Transverse colon (tissue), 4 donors: ENCODE measurements at regions not wholly inside any gene's neighbourhood (a gene's known extent, or its start where the extent isn't known, plus 50 kb on each side); places are given as distances from the start of the nearest gene placed in this dataset.
A peak's percentile ranks its signal among the peaks of the same experiment; 100 is the strongest.

Experiments used
- DNase-seq: peaks from one replicate; pipeline ENCODE4 v3.0.0-alpha.2; 2019
- H3K27ac ChIP-seq, 4 donors: fragments of 200-600 bp; sonication (generic); 2 replicates each; pipeline ENCODE4 v1.5.1; 2016 to 2018; ENCODE audit warnings: inconsistent platforms in 4 of 4
- H3K27me3 ChIP-seq: fragments of 200-600 bp; sonication (generic); 2 replicates; pipeline ENCODE4 v1.5.1; 2017; ENCODE audit warnings: inconsistent platforms
- H3K36me3 ChIP-seq, 4 donors: fragments of 200-600 bp; sonication (generic); 2 replicates each; pipeline ENCODE4 v1.5.1; 2017 to 2019; ENCODE audit warnings: inconsistent platforms in 4 of 4
- H3K4me1 ChIP-seq, 4 donors: fragments of 200-600 bp; sonication (generic); 2 replicates each; pipeline ENCODE4 v1.5.1; 2017 to 2020; ENCODE audit warnings: inconsistent platforms in 4 of 4
- H3K4me3 ChIP-seq, 4 donors: fragments of 200-600 bp; sonication (generic); 1 replicate in 1 of 4; 2 replicates in 3 of 4; pipeline versions ENCODE4 v1.5.1 to v1.6.1; 2017 to 2019; ENCODE audit warnings: inconsistent platforms in 4 of 4
- H3K9me3 ChIP-seq, 2 donors: fragments of 200-600 bp; sonication (generic); 2 replicates each; pipeline ENCODE4 v1.5.1; 2017 to 2019; ENCODE audit warnings: inconsistent platforms in 2 of 2
- EP300 ChIP-seq: sonication (generic); formaldehyde crosslinking; IDR thresholded peaks from one replicate; pipeline ENCODE4 v1.6.1; 2017; ENCODE audit warnings: antibody characterized with exemption, low read depth
- POLR2A ChIP-seq: fragments of 450-650 bp; IDR thresholded peaks from one replicate; pipeline ENCODE4 v1.6.1; 2016; ENCODE audit warnings: antibody characterized with exemption, mild to moderate bottlenecking, moderate library complexity
- POLR2AphosphoS5 ChIP-seq, 3 donors: sonication (generic); formaldehyde crosslinking; IDR thresholded peaks; one replicate each; pipeline ENCODE4 v1.6.1; 2016; ENCODE audit warnings: antibody characterized with exemption in 3 of 3
- WGBS, 2 donors: methylation state at CpG; one replicate each; pipeline ENCODE4 v1.1.5; 2018; ENCODE audit warnings: low coverage in 1 of 2; 5-methylcytosine and 5-hydroxymethylcytosine counted together
- in situ Hi-C, 4 donors: fragments of 200-750 bp; cut with MboI; loops; one replicate each; pipeline versions ENCODE4 v1.15.0 to v1.15.1; 2017; ENCODE audit warnings: low sequenced_read_pairs in 3 of 4, low pct_ligation_motif_present in 1 of 4, low pct_unique_long_range_greater_than_20kb in 1 of 4
- intact Hi-C: fragments of 100-400 bp; cut with DNase I; formaldehyde crosslinking; loops from one replicate; pipeline ENCODE4 v1.15.1; 2023; ENCODE audit warnings: low total_unique reads
- TF ChIP-seq, protein P1 (sequence below), 5 experiments: fragments of 200-600 bp in 3 of 5; fragments of 450-650 bp in 2 of 5; sonication (generic) in 3 of 5; IDR thresholded peaks; 1 replicate in 2 of 5; 2 replicates in 3 of 5; pipeline ENCODE4 v1.5.1; 2016 to 2017; ENCODE audit warnings: antibody characterized with exemption in 5 of 5, inconsistent platforms in 3 of 5, mild to moderate bottlenecking in 2 of 5, moderate library complexity in 1 of 5

DNA sequence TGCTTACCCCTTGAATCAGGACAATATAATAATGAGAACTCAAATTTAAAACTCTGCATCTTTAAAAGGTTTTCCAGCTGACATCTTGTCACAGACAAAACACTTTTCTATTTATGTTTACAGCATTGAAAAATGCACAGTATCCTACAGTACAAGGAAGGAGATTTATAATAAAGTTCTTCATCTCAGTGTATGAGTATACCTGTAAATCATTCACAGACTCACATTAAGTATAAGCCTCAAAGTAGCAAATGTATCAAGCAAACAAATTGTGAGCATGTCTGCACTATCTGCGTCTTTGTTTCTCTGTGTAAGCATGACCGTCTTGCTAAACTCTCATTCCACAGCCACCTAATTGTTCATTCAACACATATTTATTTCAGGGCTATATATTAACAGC lies 52.8 kb downstream of the PPP1R2C start:
- Histone ChIP-seq H3K36me3 (no peaks in the 10 kb centered on the region), H3K27ac (no peak overlapping the region), H3K27me3 (no peaks in the 10 kb centered on the region), H3K9me3 (no peaks in the 10 kb centered on the region), H3K4me3 (no peak overlapping the region), H3K4me1 (no peaks in the 10 kb centered on the region)
- WGBS, 2 donors, result 71% methylated on average over 2 of the region's 2 CpGs; no CpG with 5 or more reads in 1 of the 2 donors
- in situ Hi-C loops, result no loop called here
- intact Hi-C loops, result no loop called here
- DNase-seq, result no peak
- no peak for TF ChIP-seq POLR2A

DNA sequence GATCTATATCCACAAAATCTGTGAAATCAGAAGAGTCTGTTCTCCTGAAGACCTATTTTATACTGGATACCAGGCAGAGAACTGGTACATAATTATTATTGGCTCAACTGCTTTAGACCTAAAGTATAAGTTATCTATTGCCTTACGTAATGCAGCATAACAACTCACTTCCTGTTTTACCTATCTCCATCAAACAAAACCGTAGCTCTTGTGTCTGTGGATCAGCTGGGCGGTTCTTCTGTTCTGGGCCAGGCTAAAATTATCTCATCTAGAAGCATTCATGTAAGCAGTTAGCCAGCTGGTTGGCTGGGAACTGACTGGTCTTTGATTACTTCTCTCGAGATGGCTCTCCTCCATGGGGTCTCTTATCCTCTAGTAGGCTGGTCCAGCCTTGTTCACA lies 57.8 kb downstream of the PPP1R2C start:
- Histone ChIP-seq H3K9me3 (no peaks in the 10 kb centered on the region), H3K4me1 (no peaks in the 10 kb centered on the region), H3K27me3 (no peaks in the 10 kb centered on the region), H3K27ac (no peak overlapping the region), H3K4me3 (no peak overlapping the region), H3K36me3 (no peaks in the 10 kb centered on the region)
- DNase-seq, result no peak
- in situ Hi-C loops (loop anchor here in 1 of 4 donors (25.0 kb wide), 1 partner anchor 933 kb away; no protein-coding TSS in a partner anchor), intact Hi-C loops (no loop called here)
- TF ChIP-seq, protein P1, sequence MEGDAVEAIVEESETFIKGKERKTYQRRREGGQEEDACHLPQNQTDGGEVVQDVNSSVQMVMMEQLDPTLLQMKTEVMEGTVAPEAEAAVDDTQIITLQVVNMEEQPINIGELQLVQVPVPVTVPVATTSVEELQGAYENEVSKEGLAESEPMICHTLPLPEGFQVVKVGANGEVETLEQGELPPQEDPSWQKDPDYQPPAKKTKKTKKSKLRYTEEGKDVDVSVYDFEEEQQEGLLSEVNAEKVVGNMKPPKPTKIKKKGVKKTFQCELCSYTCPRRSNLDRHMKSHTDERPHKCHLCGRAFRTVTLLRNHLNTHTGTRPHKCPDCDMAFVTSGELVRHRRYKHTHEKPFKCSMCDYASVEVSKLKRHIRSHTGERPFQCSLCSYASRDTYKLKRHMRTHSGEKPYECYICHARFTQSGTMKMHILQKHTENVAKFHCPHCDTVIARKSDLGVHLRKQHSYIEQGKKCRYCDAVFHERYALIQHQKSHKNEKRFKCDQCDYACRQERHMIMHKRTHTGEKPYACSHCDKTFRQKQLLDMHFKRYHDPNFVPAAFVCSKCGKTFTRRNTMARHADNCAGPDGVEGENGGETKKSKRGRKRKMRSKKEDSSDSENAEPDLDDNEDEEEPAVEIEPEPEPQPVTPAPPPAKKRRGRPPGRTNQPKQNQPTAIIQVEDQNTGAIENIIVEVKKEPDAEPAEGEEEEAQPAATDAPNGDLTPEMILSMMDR (IDR thresholded peaks at IDR 0.05), result no peak
- no peak for TF ChIP-seq EP300
- no peak for TF ChIP-seq POLR2A
- no peak for TF ChIP-seq POLR2AphosphoS5 (IDR thresholded peaks at IDR 0.05)
- WGBS, 2 donors, result 79% methylated on average over 4 of the region's 4 CpGs; no CpG with 5 or more reads in 1 of the 2 donors

DNA sequence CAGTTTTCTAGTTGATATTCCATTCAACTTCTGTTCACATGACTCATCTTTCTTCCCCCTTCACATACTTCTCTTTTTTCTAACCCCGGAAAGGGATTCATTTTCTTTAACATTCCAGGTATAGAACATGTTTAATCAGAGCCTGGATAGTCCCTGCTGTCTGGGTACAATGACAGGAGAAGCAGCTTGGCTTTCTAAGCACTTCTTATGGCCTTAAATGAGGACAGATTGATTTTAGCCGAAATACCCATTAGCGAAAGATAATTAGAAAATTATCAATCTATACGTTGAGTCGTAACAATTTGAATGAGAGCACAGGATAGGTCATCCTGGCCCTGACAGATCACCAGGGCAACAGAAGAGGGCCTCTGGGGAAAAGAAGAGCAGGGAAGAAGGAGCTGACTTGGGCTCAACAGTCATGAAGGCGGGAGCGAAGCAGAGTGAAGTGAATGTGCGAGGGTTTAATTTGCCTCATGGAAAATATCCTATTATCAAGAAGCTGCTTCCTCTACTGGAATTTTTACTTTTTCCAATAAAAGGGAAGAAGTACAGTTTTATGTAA lies 62.2 kb downstream of the PPP1R2C start:
- Histone ChIP-seq H3K9me3 (no peaks in the 10 kb centered on the region), H3K4me3 (no peak overlapping the region), H3K27ac (no peak overlapping the region), H3K4me1 (no peaks in the 10 kb centered on the region), H3K27me3 (no peaks in the 10 kb centered on the region), H3K36me3 (no peaks in the 10 kb centered on the region)
- no peak for DNase-seq
- in situ Hi-C loops, result loop anchor here in 1 of 4 donors (25.0 kb wide), 1 partner anchor 928 kb away; no protein-coding TSS in a partner anchor
- intact Hi-C loops, result no loop called here
- 69 to 81% methylated on average over 8 of the region's 8 CpGs for WGBS, 2 donors
- TF ChIP-seq, protein P1 (IDR thresholded peaks at IDR 0.05), result no peak
- TF ChIP-seq POLR2A (no peak), EP300 (no peak), POLR2AphosphoS5 (IDR thresholded peaks at IDR 0.05) (no peak)

DNA sequence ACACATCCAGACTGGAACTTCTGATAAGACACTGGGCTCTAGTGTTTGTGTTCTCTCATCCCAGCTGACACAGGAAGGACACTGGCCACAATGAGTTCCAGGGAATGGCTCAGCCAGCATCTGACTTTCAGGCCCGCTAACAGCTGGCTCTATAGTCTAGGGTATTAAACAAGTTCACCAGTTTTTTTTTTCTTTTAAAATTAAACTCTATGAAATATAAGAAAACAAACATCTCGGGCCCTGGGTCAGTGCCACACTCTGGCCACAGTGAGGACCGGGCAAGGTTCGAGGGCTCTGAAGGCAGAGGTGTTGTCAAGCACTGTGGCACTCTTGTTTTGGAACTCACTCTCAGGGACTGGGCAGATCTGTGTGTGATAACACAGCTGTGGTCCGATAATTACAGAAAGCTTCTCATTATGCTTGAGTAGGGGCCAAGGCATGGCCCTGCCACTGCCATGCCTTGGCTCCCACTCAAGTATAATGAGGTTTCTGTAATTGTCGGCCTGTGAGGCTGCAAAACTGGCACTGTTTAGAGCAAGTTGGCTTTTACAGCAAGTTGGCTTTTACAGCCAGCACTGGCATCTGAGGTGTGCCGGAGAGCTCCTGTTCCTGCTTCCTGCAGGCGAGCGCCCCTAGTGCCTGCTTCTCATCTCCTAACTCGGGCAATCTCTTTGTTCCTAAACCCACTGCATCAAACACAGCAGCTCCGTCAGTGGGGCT lies 62.8 kb downstream of the PPP1R2C start:
- Histone ChIP-seq H3K36me3 (no peaks in the 10 kb centered on the region), H3K27me3 (no peaks in the 10 kb centered on the region), H3K27ac (peak overlapping the region in 1 of 4 donors; percentile 45), H3K4me3 (no peak overlapping the region), H3K9me3 (no peaks in the 10 kb centered on the region), H3K4me1 (no peaks in the 10 kb centered on the region)
- in situ Hi-C loops, result loop anchor here in 1 of 4 donors (25.0 kb wide), 1 partner anchor 928 kb away; no protein-coding TSS in a partner anchor
- TF ChIP-seq, protein P1 (IDR thresholded peaks at IDR 0.05), result peak; percentile 36 to 47 (median 40)
- TF ChIP-seq POLR2AphosphoS5 (IDR thresholded peaks at IDR 0.05), result no peak
- intact Hi-C loops, result no loop called here
- DNase-seq, result peak; percentile 73
- WGBS, 2 donors, result 37 to 45% methylated on average over 2 to 11 of the region's 11 CpGs
